ENCODE measurements at regions not wholly inside any gene's neighbourhood (a gene's known extent, or its start where the extent isn't known, plus 50 kb on each side); places are given as distances from the start of the nearest gene placed in this dataset.

DNA sequence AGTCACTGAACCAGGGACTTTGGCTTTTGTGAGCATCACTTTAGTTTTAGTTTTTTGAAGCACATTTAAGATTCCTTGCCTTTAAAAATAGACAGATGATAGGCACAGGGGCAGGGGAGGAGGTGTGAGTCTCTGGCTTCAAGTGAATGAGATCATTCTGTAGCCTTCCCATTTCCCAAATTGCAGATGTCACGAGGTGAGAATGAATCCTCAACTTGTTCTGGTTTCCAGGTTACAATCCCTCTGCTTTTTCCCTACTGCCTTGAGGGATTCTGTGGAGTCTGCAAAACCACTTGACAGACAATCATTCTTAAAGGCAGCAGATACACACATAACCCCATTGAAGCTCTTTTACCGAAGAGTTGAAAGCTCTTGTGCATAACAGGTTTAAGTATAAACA lies 332.4 kb downstream of the DMAC1 start:
- no peak for DNase-seq (ENCODE audit: low read depth)
- H3K4me3 ChIP-seq (ENCODE audit: low read depth, low read length) = no peak overlapping the region
- TF ChIP-seq, protein P1, sequence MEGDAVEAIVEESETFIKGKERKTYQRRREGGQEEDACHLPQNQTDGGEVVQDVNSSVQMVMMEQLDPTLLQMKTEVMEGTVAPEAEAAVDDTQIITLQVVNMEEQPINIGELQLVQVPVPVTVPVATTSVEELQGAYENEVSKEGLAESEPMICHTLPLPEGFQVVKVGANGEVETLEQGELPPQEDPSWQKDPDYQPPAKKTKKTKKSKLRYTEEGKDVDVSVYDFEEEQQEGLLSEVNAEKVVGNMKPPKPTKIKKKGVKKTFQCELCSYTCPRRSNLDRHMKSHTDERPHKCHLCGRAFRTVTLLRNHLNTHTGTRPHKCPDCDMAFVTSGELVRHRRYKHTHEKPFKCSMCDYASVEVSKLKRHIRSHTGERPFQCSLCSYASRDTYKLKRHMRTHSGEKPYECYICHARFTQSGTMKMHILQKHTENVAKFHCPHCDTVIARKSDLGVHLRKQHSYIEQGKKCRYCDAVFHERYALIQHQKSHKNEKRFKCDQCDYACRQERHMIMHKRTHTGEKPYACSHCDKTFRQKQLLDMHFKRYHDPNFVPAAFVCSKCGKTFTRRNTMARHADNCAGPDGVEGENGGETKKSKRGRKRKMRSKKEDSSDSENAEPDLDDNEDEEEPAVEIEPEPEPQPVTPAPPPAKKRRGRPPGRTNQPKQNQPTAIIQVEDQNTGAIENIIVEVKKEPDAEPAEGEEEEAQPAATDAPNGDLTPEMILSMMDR (IDR thresholded peaks at IDR 0.05; ENCODE audit: insufficient read depth, low read depth, low read length, missing control alignments) = no peak

DNA sequence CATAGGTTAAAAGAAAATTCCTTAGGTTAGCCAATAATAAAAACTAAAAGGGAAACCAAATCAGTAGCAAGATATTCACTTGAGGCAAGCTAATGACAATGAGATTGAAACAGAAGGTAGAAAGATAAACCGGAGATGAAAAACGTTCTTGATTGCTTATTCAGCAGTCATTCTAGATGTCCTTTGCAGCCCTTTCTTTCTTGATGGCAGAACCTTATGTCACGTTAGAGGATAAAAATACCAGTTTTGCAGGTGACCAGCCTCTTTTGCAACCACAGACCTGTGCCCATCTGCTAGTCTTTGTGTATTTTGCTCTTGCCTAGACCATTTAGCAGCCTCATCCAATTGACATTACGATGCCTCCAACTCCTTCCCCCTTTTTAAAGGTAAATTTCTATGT lies 337.8 kb downstream of the DMAC1 start:
- TF ChIP-seq, protein P1 (IDR thresholded peaks at IDR 0.05; ENCODE audit: insufficient read depth, low read depth, low read length, missing control alignments) = no peak
- H3K4me3 ChIP-seq (ENCODE audit: low read depth, low read length) = no peak overlapping the region
- DNase-seq (ENCODE audit: low read depth) = no peak

DNA sequence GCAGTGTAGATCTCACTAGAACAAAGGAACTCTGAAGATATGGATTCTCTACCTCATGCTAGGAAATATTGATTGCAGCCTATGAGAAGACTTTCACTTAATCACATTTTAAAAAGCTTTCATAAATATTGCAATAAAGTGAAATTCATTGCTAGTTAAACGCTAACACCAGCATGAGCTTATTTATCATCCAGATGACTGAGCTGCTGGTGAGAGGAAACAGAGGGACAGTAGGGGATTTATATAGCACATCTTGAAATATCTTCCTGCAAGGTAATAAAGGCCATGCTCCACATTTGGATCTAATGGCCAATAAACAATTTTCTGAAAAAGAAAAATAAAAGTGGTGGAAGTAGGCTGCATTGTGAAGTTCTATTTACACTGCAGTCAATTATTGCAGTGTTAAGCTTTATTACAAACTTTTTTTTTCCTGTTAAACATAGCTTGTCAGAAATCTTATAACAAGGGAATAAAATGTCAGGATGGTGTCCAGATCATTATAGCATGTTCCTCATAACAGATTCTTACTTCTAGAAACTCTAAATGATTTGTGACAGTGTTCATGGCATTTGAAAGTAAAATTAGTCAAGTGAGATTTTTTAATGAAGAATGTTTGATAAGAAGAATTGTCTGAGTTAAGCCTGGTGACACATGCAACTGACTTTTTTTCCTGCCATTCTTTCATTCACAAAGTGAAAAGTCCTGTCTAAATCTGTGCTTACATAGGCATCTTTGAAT lies 342.6 kb downstream of the DMAC1 start:
- no peak for DNase-seq (ENCODE audit: low read depth)
- H3K4me3 ChIP-seq (ENCODE audit: low read depth, low read length) = no peak overlapping the region
- TF ChIP-seq, protein P1 (IDR thresholded peaks at IDR 0.05; ENCODE audit: insufficient read depth, low read depth, low read length, missing control alignments) = no peak

DNA sequence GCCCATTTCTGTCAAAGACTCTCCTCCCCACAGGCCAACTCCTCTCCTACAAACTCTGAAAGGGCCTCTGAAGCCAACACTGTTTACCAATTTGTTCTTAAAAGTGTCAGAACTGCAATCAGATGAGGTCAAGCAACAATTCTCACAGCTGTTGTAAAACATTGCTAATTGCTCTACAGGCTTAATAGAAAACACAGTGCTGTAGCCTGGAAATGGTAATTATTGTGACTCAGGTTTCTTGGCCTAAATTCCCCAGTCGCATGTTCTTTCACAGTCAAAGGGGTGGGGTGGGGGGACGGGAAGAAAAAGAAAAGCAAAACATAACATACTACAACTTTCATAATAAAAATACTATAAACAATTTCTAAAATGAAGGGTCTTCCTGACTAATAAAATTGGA lies 343.2 kb downstream of the DMAC1 start:
- no peak overlapping the region for H3K4me3 ChIP-seq (ENCODE audit: low read depth, low read length)
- no peak for DNase-seq (ENCODE audit: low read depth)
- TF ChIP-seq, protein P1 (IDR thresholded peaks at IDR 0.05; ENCODE audit: insufficient read depth, low read depth, low read length, missing control alignments) = no peak

DNA sequence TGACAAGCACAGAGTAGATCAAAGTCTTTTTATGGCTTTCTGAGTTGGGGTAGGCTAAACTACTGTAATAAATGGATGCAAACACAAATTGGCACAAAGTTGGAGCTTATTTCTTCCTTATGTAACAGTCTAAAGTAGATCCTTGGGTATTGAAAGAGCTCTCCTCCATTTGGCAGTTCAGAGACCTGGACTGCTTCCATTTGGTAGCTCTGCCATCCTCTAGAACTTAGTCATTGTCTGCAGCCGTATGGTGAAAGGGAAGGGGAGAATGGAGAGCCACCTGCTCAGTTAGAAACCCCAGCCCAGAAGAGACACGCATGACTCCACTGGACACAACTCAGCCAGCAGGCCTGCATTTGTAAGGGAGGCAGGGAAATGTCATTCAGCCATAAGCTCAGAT lies 345.0 kb downstream of the DMAC1 start:
- TF ChIP-seq, protein P1 (IDR thresholded peaks at IDR 0.05; ENCODE audit: insufficient read depth, low read depth, low read length, missing control alignments) = no peak
- no peak for DNase-seq (ENCODE audit: low read depth)

DNA sequence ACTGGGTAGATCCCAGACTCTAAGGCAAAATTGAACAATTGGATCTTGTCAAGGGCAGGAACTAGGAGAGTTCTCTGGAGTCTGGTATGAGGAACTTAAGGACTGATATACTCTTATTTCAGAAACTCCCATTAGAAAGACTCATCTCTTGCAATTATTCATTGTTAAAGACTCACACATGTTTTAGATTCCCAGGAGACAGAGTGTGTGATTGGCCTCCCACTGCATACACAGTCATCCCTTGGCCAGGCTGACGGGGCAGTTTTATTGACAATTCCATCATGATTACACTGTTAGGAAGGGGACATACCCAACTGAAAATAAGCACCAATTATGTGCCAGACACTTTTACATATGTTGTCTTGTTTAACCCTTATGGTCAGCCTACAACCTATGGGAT lies 347.2 kb downstream of the DMAC1 start:
- H3K4me3 ChIP-seq (ENCODE audit: low read depth, low read length) = no peak overlapping the region
- TF ChIP-seq, protein P1 (IDR thresholded peaks at IDR 0.05; ENCODE audit: insufficient read depth, low read depth, low read length, missing control alignments) = no peak
- DNase-seq (ENCODE audit: low read depth) = no peak

More for the DNA sequence above, 345.0 kb downstream of the DMAC1 start:
- no peak overlapping the region for H3K4me3 ChIP-seq (ENCODE audit: low read depth, low read length)

DNA sequence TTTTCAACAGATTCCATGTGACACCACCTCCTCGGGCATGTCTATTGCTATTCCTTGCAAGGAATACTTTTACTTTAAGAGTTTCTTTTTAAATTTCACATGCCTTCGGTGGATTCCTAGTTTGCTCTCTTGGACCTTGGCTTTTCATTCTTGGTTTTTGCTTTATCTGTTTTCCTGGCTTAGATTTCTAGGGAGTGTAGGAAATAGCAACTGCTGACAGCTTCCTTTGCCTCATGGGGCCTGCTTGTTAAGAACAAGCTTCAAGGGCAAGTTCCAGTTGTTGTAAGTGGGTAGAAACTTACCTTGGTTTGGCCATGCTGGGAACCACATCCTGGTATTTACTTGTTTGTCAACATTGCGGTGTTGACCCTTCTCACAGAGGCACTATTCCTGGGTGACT lies 348.5 kb downstream of the DMAC1 start:
- no peak overlapping the region for H3K4me3 ChIP-seq (ENCODE audit: low read depth, low read length)
- no peak for DNase-seq (ENCODE audit: low read depth)

More for the DNA sequence above, 348.5 kb downstream of the DMAC1 start:
- TF ChIP-seq, protein P1 (IDR thresholded peaks at IDR 0.05; ENCODE audit: insufficient read depth, low read depth, low read length, missing control alignments) = no peak
